ENCODE measurements at regions not wholly inside any gene's neighbourhood (a gene's known extent, or its start where the extent isn't known, plus 50 kb on each side); places are given as distances from the start of the nearest gene placed in this dataset.

- no peak for DNase-seq (ENCODE audit: extremely low read depth, insufficient read length)
- Histone ChIP-seq H3K27me3 (replicated peaks; ENCODE audit: control insufficient read depth, insufficient read depth, low read length) (no peaks in the 10 kb centered on the region), H3K36me3 (ENCODE audit: control insufficient read depth, insufficient read depth, low read length) (no peaks in the 10 kb centered on the region), H3K4me3 (replicated peaks; ENCODE audit: low read depth, low read length) (no peak overlapping the region)
- TF ChIP-seq, protein P1, sequence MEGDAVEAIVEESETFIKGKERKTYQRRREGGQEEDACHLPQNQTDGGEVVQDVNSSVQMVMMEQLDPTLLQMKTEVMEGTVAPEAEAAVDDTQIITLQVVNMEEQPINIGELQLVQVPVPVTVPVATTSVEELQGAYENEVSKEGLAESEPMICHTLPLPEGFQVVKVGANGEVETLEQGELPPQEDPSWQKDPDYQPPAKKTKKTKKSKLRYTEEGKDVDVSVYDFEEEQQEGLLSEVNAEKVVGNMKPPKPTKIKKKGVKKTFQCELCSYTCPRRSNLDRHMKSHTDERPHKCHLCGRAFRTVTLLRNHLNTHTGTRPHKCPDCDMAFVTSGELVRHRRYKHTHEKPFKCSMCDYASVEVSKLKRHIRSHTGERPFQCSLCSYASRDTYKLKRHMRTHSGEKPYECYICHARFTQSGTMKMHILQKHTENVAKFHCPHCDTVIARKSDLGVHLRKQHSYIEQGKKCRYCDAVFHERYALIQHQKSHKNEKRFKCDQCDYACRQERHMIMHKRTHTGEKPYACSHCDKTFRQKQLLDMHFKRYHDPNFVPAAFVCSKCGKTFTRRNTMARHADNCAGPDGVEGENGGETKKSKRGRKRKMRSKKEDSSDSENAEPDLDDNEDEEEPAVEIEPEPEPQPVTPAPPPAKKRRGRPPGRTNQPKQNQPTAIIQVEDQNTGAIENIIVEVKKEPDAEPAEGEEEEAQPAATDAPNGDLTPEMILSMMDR (IDR thresholded peaks at IDR 0.05; ENCODE audit: insufficient read depth, low read length, poor library complexity, severe bottlenecking) = no peak
These were observed 170.0 kb downstream of the FGF18 start for GRCh38 chr5:171589461-171589860.

GRCh38 chr5:171592076-171592475, 172.6 kb downstream of the FGF18 start:
- no peaks in the 10 kb centered on the region for H3K27me3 ChIP-seq (replicated peaks; ENCODE audit: control insufficient read depth, insufficient read depth, low read length)
- no peak overlapping the region for H3K4me3 ChIP-seq (replicated peaks; ENCODE audit: low read depth, low read length)
- TF ChIP-seq, protein P1 (IDR thresholded peaks at IDR 0.05; ENCODE audit: insufficient read depth, low read length, poor library complexity, severe bottlenecking) = no peak
- H3K36me3 ChIP-seq (ENCODE audit: control insufficient read depth, insufficient read depth, low read length) = no peaks in the 10 kb centered on the region
- no peak for DNase-seq (ENCODE audit: extremely low read depth, insufficient read length)

DNA sequence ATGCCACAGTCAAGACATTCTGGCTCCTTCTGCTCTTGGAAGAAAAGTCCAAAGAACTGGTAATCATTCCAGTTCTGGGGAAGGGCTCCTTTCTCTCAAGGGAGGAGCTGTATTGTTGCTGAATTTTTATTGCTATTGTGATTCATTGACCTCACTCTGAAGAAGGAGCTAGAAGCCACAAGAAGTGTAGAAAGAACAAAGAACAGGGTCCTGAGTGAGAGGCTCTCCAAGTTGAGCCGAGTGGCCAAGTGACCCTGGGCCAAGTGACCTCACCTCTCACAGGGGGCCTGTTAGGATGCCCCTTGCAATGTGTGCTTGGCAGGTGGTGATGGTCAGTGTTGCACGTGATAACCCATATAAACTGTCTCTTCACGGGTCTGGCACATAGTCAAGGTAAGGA, 173.3 kb downstream of the FGF18 start:
- TF ChIP-seq, protein P1 (IDR thresholded peaks at IDR 0.05; ENCODE audit: insufficient read depth, low read length, poor library complexity, severe bottlenecking) = no peak
- no peak for DNase-seq (ENCODE audit: extremely low read depth, insufficient read length)
- Histone ChIP-seq H3K4me3 (replicated peaks; ENCODE audit: low read depth, low read length) (no peak overlapping the region), H3K36me3 (ENCODE audit: control insufficient read depth, insufficient read depth, low read length) (no peaks in the 10 kb centered on the region), H3K27me3 (replicated peaks; ENCODE audit: control insufficient read depth, insufficient read depth, low read length) (no peaks in the 10 kb centered on the region)

GRCh38 chr5:171593401-171593800, 174.0 kb downstream of the FGF18 start:
- Histone ChIP-seq H3K27me3 (replicated peaks; ENCODE audit: control insufficient read depth, insufficient read depth, low read length) (no peaks in the 10 kb centered on the region), H3K4me3 (replicated peaks; ENCODE audit: low read depth, low read length) (no peak overlapping the region), H3K36me3 (ENCODE audit: control insufficient read depth, insufficient read depth, low read length) (no peaks in the 10 kb centered on the region)
- TF ChIP-seq, protein P1 (IDR thresholded peaks at IDR 0.05; ENCODE audit: insufficient read depth, low read length, poor library complexity, severe bottlenecking) = no peak
- DNase-seq (ENCODE audit: extremely low read depth, insufficient read length) = no peak

DNA sequence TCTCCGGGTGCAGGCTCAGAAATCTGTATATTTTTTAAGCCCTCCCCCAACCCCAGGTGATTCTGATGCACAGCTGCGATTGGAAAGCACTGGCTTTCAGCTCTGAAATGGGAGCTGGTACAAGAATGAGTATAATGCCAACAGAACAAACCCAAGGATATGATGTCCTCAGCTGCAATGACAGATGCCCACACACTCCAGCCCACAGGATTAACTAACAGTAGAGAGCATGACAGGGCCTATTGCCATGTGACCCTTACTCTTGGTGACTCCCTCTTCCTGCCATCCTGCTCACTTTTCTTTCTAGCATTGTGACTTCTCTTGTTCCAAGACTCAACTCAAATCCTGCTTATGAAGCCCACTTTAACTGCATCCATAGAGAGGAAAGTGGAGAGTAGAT, 174.5 kb downstream of the FGF18 start:
- no peaks in the 10 kb centered on the region for H3K27me3 ChIP-seq (replicated peaks; ENCODE audit: control insufficient read depth, insufficient read depth, low read length)
- H3K36me3 ChIP-seq (ENCODE audit: control insufficient read depth, insufficient read depth, low read length) = no peaks in the 10 kb centered on the region
- TF ChIP-seq, protein P1 (IDR thresholded peaks at IDR 0.05; ENCODE audit: insufficient read depth, low read length, poor library complexity, severe bottlenecking) = no peak
- no peak for DNase-seq (ENCODE audit: extremely low read depth, insufficient read length)
- H3K4me3 ChIP-seq (replicated peaks; ENCODE audit: low read depth, low read length) = no peak overlapping the region

DNA sequence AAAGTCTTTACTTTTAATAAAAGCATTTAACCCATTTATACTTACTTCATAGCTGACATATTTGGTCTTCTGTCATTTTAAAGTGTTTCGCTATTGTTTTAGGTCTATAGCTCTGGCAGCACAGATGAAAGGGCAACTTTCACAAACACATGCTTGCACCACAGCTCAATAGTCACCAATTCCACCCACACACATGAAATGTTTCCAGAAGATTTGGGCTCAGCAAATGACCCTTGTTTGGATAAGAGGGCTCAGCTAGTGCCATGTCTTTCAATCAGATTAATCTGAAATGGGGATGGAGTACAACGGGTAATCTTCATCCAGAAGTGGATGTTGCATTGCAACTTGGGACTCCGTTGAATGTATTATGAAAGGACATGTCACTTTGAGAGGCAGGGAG, 176.0 kb downstream of the FGF18 start:
- DNase-seq (ENCODE audit: extremely low read depth, insufficient read length) = no peak
- Histone ChIP-seq H3K27me3 (replicated peaks; ENCODE audit: control insufficient read depth, insufficient read depth, low read length) (no peaks in the 10 kb centered on the region), H3K36me3 (ENCODE audit: control insufficient read depth, insufficient read depth, low read length) (no peaks in the 10 kb centered on the region), H3K4me3 (replicated peaks; ENCODE audit: low read depth, low read length) (no peak overlapping the region)
- TF ChIP-seq, protein P1 (IDR thresholded peaks at IDR 0.05; ENCODE audit: insufficient read depth, low read length, poor library complexity, severe bottlenecking) = no peak

Measured in GM06990 (cell line).